G401.6 (cell line): ENCODE measurements at regions not wholly inside any gene's neighbourhood (a gene's known extent, or its start where the extent isn't known, plus 50 kb on each side); places are given as distances from the start of the nearest gene placed in this dataset.
"Not testable (repeated sequence)": the region's sequence is repeated elsewhere in the genome, so short reads cannot be mapped to it uniquely, and the experiment has no call there.

Source experiments
- FAIRE-seq: peaks from 2 replicates; lab custom pipeline; 2012; peaks lifted over from hg19 to GRCh38; lab: Jason Lieb, UNC

GRCh38 chrX:13476384-13476783 lies 93.0 kb upstream of the EGFL6 start:
- FAIRE-seq: no peak

DNA sequence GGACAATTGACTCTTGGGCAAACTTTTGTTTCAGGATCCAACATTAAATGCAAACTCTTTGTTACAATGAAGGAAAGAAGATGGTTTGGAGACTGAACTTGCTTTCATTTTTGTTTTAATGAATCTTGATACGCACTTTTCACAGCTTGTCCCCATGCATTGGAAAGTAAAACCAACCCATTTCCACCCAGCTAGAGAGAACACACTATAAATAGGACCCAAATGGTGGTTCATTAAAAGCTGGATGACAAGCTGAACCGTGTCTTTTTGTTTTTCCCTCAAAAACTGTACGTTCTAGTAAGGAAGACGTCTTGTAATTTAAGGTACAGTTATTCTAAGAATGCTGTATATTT lies 95.3 kb upstream of the EGFL6 start:
- no peak for FAIRE-seq

GRCh38 chrX:13473442-13474163 lies 95.8 kb upstream of the EGFL6 start:
- no peak for FAIRE-seq

GRCh38 chrX:13472975-13473374 lies 96.4 kb upstream of the EGFL6 start:
- no peak for FAIRE-seq

- FAIRE-seq: no peak
These were observed 98.1 kb upstream of the EGFL6 start for GRCh38 chrX:13471269-13471668.

DNA sequence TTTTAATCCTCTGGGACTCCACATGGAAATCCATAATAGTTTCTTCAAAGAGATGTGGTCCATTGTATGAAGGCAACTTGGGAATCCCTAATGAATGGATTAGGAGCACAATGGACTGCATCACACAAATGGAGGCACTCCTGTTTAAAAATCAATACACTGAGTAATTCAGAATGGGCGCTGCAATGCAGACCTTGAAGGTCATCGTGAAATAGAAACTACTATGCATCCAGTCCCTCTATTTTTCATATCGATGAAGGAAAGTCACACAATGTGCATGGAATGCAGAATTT lies 98.8 kb upstream of the EGFL6 start:
- FAIRE-seq: no peak

GRCh38 chrX:13469963-13470684 lies 99.3 kb upstream of the EGFL6 start:
- no peak for FAIRE-seq

DNA sequence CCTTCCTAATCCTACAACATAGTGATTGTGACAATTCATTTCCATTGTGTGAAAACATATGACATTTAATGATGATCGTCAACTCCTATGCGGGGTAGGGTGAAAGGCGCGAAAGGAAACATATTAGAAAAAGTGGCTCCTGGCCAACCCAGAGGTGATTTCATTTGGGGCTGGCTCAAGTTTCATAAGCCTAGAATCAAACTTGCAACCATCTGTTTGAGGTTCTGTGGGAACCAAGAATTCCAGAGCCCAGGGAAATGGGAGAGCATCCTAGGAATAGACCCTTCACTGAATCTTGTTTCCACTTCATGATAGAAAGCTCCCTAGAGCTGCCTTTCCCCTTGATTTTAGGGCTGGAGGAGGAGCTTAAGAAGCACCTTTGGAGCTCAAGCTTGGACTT lies 101.3 kb upstream of the EGFL6 start:
- FAIRE-seq: no peak

DNA sequence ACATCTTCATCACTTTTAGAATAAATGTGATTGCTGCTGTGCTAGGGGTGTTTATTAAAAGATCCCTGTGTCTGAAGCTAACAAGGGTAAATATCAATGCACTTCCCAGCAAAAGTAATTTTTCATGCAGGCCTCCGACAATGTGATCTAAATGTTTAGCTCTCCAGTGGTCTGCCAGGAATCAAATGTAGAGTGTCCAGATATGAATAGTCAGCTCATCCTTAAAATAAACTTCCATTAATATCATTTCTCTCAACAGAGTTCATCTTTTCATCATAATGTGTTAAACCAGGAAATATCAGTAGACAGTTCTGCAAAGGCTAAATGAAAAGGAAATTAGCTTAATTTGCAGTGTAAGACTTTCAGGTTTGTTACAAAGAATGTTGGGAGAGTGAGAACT lies 102.2 kb upstream of the EGFL6 start:
- no peak for FAIRE-seq

GRCh38 chrX:13464599-13465275 lies 104.7 kb upstream of the EGFL6 start:
- FAIRE-seq: no peak

GRCh38 chrX:13463608-13464007 lies 105.8 kb upstream of the EGFL6 start:
- no peak for FAIRE-seq

GRCh38 chrX:13452283-13452682 lies 117.1 kb upstream of the EGFL6 start:
- FAIRE-seq: no peak

DNA sequence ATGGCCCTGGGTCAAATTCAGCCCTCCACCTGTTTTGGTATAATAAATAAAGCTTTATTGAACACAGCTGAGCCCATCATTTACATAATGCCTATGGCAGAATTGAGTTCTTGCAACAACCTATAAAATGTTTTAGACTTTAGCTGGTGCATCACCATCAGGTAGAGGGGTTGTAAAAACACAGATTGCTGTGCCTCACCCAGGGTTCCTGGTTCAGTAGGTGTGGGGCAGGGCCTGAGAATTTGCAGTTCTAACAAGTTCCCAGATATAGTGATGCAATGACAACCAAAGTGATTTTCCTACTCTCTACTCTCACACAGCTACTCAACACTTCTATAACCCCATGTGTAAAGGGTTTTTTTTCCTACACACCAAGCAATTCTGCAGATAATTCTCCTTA lies 120.0 kb upstream of the EGFL6 start:
- FAIRE-seq: no peak

DNA sequence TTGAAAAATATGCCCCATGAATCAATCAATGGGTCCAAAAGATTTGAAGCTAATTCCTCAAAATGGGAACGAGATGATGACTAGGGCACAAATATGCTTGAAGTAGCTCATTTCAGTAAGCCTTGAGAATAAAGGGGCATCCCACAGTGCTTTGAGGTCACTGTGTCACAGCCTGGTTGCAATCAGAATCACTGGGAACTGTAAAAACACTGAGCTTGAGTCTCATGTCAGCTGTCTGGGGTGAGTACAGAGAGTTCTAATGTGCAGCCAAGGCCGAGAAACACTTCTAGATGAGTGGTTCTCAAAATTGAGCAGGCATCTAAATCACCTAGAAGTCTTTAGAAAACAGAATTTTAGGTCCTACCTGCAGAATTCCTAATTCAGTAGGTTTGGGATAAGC lies 120.5 kb upstream of the EGFL6 start:
- no peak for FAIRE-seq

DNA sequence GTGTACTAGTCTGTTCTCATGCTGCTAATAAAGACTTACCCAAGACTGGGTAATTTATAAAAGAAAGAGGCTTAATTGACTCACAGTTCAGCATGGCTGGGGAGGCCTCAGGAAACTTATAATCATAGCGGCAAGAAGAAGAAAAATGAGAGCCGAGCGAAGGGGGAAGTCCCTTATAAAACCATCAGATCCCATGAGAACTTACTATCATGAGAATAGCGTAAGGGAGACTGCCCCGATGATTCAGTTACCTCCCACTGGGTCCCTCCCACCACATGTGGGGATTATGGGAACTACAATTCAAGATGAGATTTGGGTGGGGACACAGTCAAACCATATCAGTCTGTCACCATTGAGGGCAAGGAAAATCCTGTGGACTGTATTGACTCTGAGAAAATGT lies 121.8 kb upstream of the ATXN3L start:
- not testable (repeated sequence) for FAIRE-seq

GRCh38 chrX:13440176-13440575 lies 120.3 kb upstream of the ATXN3L start:
- FAIRE-seq: no peak

DNA sequence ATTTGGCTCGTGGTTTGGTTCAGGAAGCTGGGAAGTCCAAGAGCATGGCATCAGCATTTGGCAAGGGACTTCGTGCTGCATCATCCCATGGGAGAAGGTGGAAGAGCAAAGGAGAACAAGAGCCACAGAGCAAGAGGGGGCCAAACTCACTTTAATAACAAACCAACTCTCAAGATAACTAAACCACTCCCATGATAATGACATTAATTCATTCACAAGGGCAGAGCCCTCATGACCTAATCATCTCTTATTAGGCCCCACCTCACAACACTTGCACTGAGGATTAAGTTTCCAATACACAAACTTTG lies 113.4 kb upstream of the ATXN3L start:
- FAIRE-seq: no peak

DNA sequence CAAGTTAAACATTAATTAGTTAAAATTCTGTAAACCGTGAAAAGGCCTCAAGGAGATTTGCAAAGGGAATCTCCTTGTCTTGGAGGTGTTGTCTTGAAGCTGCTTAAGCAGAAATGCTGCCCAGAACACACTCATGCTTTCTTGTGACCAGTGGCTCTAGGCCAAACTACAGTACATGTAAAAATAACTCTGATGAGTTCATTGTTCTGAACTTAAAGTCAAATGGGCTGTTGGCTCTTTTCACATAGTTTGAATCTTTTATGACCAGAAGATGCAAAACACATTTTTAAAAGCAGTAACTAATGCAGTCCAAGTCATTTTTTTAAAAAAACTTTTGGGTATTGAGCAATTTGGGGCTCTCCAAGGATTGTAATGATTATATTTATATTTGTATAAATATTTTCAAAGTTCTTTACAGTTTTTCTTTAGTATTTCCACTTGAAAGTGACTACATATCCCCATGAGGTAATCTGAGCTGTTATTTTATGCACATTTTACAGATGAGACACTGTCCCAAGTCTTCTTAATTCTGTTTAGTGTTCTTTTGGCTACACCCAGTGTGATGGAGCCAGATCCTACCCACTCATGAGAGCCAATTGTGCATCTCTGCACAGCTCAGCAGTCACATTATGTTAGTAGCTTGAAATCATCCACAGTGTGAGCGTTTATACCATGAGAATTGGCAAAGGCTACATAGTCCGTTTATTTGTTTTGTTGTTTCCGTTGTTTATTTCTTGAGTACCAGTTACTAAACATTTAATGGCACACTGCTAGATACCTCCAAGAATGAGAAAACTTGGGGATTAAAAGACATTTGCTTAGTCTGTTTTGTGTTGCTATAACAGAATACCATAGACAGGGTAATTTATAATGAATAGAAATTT lies 112.8 kb upstream of the ATXN3L start:
- no peak for FAIRE-seq

DNA sequence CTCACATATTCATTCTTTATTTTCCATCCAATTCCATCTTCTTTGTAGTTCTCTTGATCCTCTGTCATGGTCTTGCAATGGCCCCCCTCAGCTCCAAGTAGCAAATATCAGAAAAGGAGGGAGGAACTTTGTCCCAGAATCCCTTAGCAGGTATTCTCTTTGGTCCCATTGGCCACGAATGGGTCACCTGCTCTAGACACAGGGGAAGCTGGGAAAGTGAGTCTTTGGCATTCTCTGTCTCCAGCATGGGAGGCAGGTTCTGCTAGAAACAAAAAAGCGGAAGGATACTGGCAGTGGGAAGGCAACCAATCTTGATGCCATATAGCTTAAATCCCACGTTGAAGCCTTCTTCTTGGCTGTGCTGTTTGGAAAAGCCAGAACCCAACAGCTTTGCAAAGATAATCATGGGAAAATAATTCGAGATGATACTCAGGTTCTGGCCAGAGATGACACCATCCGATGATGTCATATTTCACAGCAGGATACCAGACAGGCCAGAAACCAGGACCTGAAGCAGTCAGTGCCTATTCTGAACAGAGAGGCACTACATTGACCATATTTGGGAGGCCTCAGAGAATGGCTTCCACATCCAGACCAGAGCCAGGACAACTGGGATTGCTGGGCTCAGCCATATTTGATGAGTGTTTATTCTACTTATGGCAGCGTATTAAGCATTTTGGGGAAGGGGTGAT lies 110.4 kb upstream of the ATXN3L start:
- FAIRE-seq: no peak

- FAIRE-seq: no peak
These were observed 108.4 kb upstream of the ATXN3L start for GRCh38 chrX:13428053-13428786.

- no peak for FAIRE-seq
These were observed 107.7 kb upstream of the ATXN3L start for GRCh38 chrX:13427441-13428052.
